ENCODE measurements at regions not wholly inside any gene's neighbourhood (a gene's known extent, or its start where the extent isn't known, plus 50 kb on each side); places are given as distances from the start of the nearest gene placed in this dataset.
A peak's percentile ranks its signal among the peaks of the same experiment; 100 is the strongest.

- DNase-seq: peak; percentile 15
Measured at GRCh38 chr11:127345819-127346459, 345.4 kb upstream of the KIRREL3 start.

GRCh38 chr11:127340438-127340837 lies 339.9 kb upstream of the KIRREL3 start:
- no peak for DNase-seq

GRCh38 chr11:127339376-127339775 lies 338.8 kb upstream of the KIRREL3 start:
- DNase-seq: no peak

GRCh38 chr11:127338380-127339259 lies 338.1 kb upstream of the KIRREL3 start:
- DNase-seq: no peak

- DNase-seq: no peak
Measured at GRCh38 chr11:127334466-127334865, 333.9 kb upstream of the KIRREL3 start.

GRCh38 chr11:127332896-127333295 lies 332.3 kb upstream of the KIRREL3 start:
- no peak for DNase-seq

- DNase-seq: no peak
Measured at GRCh38 chr11:127330044-127330443, 329.5 kb upstream of the KIRREL3 start.

- no peak for DNase-seq
Measured at GRCh38 chr11:127308291-127308690, 307.7 kb upstream of the KIRREL3 start.

- no peak for DNase-seq
Measured at GRCh38 chr11:127307700-127308099, 307.1 kb upstream of the KIRREL3 start.

- no peak for DNase-seq
Measured at GRCh38 chr11:127304634-127305033, 304.1 kb upstream of the KIRREL3 start.

GRCh38 chr11:127288926-127289325 lies 288.4 kb upstream of the KIRREL3 start:
- DNase-seq: no peak

GRCh38 chr11:127281534-127281933 lies 281.0 kb upstream of the KIRREL3 start:
- no peak for DNase-seq

- no peak for DNase-seq
Measured at GRCh38 chr11:127275774-127276173, 275.2 kb upstream of the KIRREL3 start.

- DNase-seq: no peak
Measured at GRCh38 chr11:127274328-127274676, 273.7 kb upstream of the KIRREL3 start.

- DNase-seq: no peak
Measured at GRCh38 chr11:127273593-127274327, 273.2 kb upstream of the KIRREL3 start.

GRCh38 chr11:127270851-127271250 lies 270.3 kb upstream of the KIRREL3 start:
- DNase-seq: no peak

- DNase-seq: no peak
Measured at GRCh38 chr11:127269911-127270310, 269.3 kb upstream of the KIRREL3 start.

- no peak for DNase-seq
Measured at GRCh38 chr11:127268932-127269331, 268.4 kb upstream of the KIRREL3 start.

GRCh38 chr11:127268521-127268920 lies 268.0 kb upstream of the KIRREL3 start:
- no peak for DNase-seq

- no peak for DNase-seq
Measured at GRCh38 chr11:127259102-127259501, 258.5 kb upstream of the KIRREL3 start.

- DNase-seq: no peak
Measured at GRCh38 chr11:127255209-127255608, 254.6 kb upstream of the KIRREL3 start.

- no peak for DNase-seq
Measured at GRCh38 chr11:127252321-127252720, 251.8 kb upstream of the KIRREL3 start.

GRCh38 chr11:127249576-127249975 lies 249.0 kb upstream of the KIRREL3 start:
- no peak for DNase-seq

GRCh38 chr11:127248476-127248875 lies 247.9 kb upstream of the KIRREL3 start:
- no peak for DNase-seq

All from DMS79 treated with DMSO at 0.1 percent for 48 hours (cell line).